ENCODE measurements at regions not wholly inside any gene's neighbourhood (a gene's known extent, or its start where the extent isn't known, plus 50 kb on each side); places are given as distances from the start of the nearest gene placed in this dataset.

GRCh38 chr9:83151627-83152137, 88.7 kb upstream of the RASEF start:
- TF ChIP-seq JUND (IDR thresholded peaks at IDR 0.05) (no peak), CTCF (IDR thresholded peaks at IDR 0.05 in 2 of 3, conservative IDR thresholded peaks at IDR 0.05 in 1 of 3; ENCODE audit: borderline replicate concordance in 1 of 3, insufficient read depth in 1 of 3, low read depth in 2 of 3, low read length in 2 of 3) (no peak), POLR2A (IDR thresholded peaks at IDR 0.05; ENCODE audit: borderline replicate concordance, extremely low read depth, insufficient read depth, insufficient read length) (no peak), SP1 (IDR thresholded peaks at IDR 0.05; ENCODE audit: low read depth) (no peak), ZNF274 (IDR thresholded peaks at IDR 0.05; ENCODE audit: low read depth, low read length) (no peak), ATF3 (IDR thresholded peaks at IDR 0.05) (no peak), RAD21 (IDR thresholded peaks at IDR 0.05; ENCODE audit: low read depth) (no peak), EGR1 (IDR thresholded peaks at IDR 0.05; ENCODE audit: low read depth) (no peak), EZH2phosphoT487 (IDR thresholded peaks at IDR 0.05; ENCODE audit: borderline replicate concordance) (no peak), YY1 (IDR thresholded peaks at IDR 0.05; ENCODE audit: extremely low read depth, insufficient replicate concordance, low read depth, low read length) (no peak), MAX (IDR thresholded peaks at IDR 0.05) (no peak), EZH2 (IDR thresholded peaks at IDR 0.05) (no peak), POLR2AphosphoS5 (IDR thresholded peaks at IDR 0.05; ENCODE audit: low read depth, low read length) (no peak), CEBPB (IDR thresholded peaks at IDR 0.05; ENCODE audit: low read depth) (no peak)

All from HCT116 (cell line).